PC-3 (cell line): ENCODE measurements at regions not wholly inside any gene's neighbourhood (a gene's known extent, or its start where the extent isn't known, plus 50 kb on each side); places are given as distances from the start of the nearest gene placed in this dataset.

Source experiments
- ATAC-seq: fragments of 200-7000 bp; cut with Tn5 transposase; 2 replicates; pipeline ENCODE4 v1.9.1; 2020; ENCODE audit warnings: mild to moderate bottlenecking, moderate library complexity
- BruUV-seq: library from RNA; stranded (reverse); fragments of 400-500 nt; replicated peaks from 2 replicates; lab custom pipeline; 2021; lab: Mats Ljungman, UMichigan
- CTCF ChIA-PET: fragments of 300-600 bp; sonication (Branson Sonifier 250); formaldehyde crosslinking; loops from one replicate; lab custom pipeline; 2022; ENCODE audit warnings: antibody characterized with exemption; lab: Charles Lee
- POLR2A ChIA-PET: fragments of 300-600 bp; sonication (Branson Sonifier 250); formaldehyde crosslinking; loops from one replicate; lab custom pipeline; 2022; ENCODE audit warnings: antibody characterized with exemption; ENCODE audit not compliant: unreplicated experiment; lab: Charles Lee
- DNase-seq: peaks from one replicate; pipeline ENCODE4 v3.0.0-alpha.2; 2015
- H2AFZ ChIP-seq: fragments of 300-600 bp; sonication (generic); 2 replicates; pipeline ENCODE4 v1.6.0; 2016; ENCODE audit warnings: antibody characterized with exemption, low read length
- H3F3A ChIP-seq: fragments of 300-600 bp; sonication (generic); one replicate; pipeline ENCODE4 v1.6.0; 2017; ENCODE audit warnings: antibody characterized with exemption, low read length, control low read depth, mild to moderate bottlenecking; ENCODE audit not compliant: unreplicated experiment
- H3K27ac ChIP-seq: fragments of 300-600 bp; sonication (generic); 2 replicates; pipeline ENCODE4 v1.5.1; 2016; ENCODE audit warnings: mild to moderate bottlenecking, low read length
- H3K27me3 ChIP-seq: fragments of 300-600 bp; sonication (generic); 2 replicates; pipeline ENCODE4 v1.6.1; 2016; ENCODE audit warnings: low read length, mixed read lengths
- H3K36me3 ChIP-seq: fragments of 300-600 bp; sonication (generic); 2 replicates; pipeline ENCODE4 v1.6.1; 2016; ENCODE audit warnings: low read depth, mixed run types, low read length, mixed read lengths
- H3K4me1 ChIP-seq: fragments of 300-600 bp; sonication (generic); 2 replicates; pipeline ENCODE4 v1.5.1; 2016; ENCODE audit warnings: low read length; ENCODE audit not compliant: insufficient read depth
- H3K4me2 ChIP-seq: fragments of 300-600 bp; sonication (generic); 2 replicates; pipeline ENCODE4 v1.6.0; 2016; ENCODE audit warnings: low read length
- H3K4me3 ChIP-seq: fragments of 300-600 bp; sonication (generic); 2 replicates; pipeline ENCODE4 v1.5.1; 2016; ENCODE audit warnings: mild to moderate bottlenecking, low read length, mixed read lengths
- H3K79me2 ChIP-seq: fragments of 300-600 bp; sonication (generic); 2 replicates; pipeline ENCODE4 v1.6.1; 2017; ENCODE audit warnings: low read length, mixed read lengths
- H3K9ac ChIP-seq: fragments of 300-600 bp; sonication (generic); 2 replicates; pipeline ENCODE4 v1.6.0; 2016; ENCODE audit warnings: mild to moderate bottlenecking, low read length
- H3K9me2 ChIP-seq: fragments of 300-600 bp; sonication (generic); replicated peaks from 2 replicates; pipeline ENCODE4 v1.6.1; 2016; ENCODE audit warnings: mixed run types, low read length, mixed read lengths
- H3K9me3 ChIP-seq: fragments of 300-600 bp; sonication (generic); 2 replicates; pipeline ENCODE4 v1.6.1; 2016; ENCODE audit warnings: low read length, mixed read lengths
- H4K20me1 ChIP-seq: fragments of 300-600 bp; sonication (generic); 2 replicates; pipeline ENCODE4 v1.6.1; 2016; ENCODE audit warnings: low read length, mixed read lengths
- EZH2 ChIP-seq: fragments of 300-600 bp; sonication (generic); IDR thresholded peaks from one replicate; pipeline ENCODE4 v1.6.1; 2017; ENCODE audit warnings: antibody characterized with exemption, mild to moderate bottlenecking, low read length; ENCODE audit not compliant: unreplicated experiment
- EZH2phosphoT487 ChIP-seq: fragments of 300-600 bp; sonication (generic); IDR thresholded peaks from 2 replicates; pipeline ENCODE4 v1.6.1; 2018; ENCODE audit warnings: mild to moderate bottlenecking, antibody characterized with exemption, low read length, borderline replicate concordance
- intact Hi-C: fragments of 100-400 bp; cut with micrococcal nuclease; formaldehyde crosslinking; loops from 2 replicates; pipeline ENCODE4 v1.9.0; 2023
- TF ChIP-seq, protein P1 (sequence below): fragments of 300-600 bp; sonication (generic); conservative IDR thresholded peaks from 2 replicates; pipeline ENCODE4 v1.5.1; 2017; ENCODE audit warnings: antibody characterized with exemption, low read depth, mild to moderate bottlenecking, low read length

DNA sequence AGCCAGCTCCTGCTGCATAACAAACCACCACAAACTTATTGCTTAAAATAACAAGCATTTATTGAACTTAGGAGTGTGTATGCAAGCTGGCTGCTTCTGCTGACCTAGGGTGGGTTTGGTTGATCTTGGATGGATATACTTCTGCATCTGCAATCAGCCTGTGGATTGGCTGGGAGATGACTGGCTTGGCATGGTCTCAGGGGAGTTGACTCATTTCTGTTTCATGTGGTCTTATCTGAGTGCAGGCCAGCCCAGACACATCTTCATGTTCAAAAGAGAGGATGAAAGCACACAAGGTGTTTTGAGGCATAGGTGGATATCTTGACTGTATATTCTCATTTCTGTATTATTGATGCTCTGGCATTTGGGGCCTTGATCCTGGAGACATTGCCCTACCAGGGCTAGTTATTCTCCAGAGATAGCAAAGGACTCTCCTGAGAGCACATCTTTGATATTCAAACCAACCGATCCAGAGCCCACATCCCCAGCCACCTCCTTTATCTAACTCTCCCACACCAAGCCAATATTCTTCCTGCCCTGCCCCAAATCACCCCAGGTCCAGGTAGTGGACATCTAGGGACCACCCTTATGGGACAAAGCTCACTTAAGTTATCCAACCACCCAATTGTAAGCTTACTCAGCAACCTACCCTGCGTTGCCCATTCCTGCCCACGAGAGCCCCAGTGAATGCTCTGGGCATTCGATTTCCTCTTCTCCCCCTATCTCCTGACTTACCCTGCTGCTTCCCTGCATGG, 350.8 kb downstream of the PTPRU start:
- no TSS peak for BruUV-seq
- intact Hi-C loops, result no loop called here
- Histone ChIP-seq H2AFZ (no peak overlapping the region), H3K4me1 (peaks cover 28% of the 10 kb centered on the region), H3K9ac (no peak overlapping the region), H3F3A (no peaks in the 10 kb centered on the region), H3K9me2 (no peaks in the 10 kb centered on the region), H3K4me2 (no peak overlapping the region), H3K27ac (no peak overlapping the region), H3K79me2 (no peaks in the 10 kb centered on the region), H4K20me1 (no peaks in the 10 kb centered on the region), H3K4me3 (no peak overlapping the region), H3K36me3 (no peaks in the 10 kb centered on the region), H3K27me3 (no peaks in the 10 kb centered on the region), H3K9me3 (no peaks in the 10 kb centered on the region)
- ChIA-PET POLR2A (no interaction called here), CTCF (no interaction called here)
- ATAC-seq, result no peak
- TF ChIP-seq, protein P1, sequence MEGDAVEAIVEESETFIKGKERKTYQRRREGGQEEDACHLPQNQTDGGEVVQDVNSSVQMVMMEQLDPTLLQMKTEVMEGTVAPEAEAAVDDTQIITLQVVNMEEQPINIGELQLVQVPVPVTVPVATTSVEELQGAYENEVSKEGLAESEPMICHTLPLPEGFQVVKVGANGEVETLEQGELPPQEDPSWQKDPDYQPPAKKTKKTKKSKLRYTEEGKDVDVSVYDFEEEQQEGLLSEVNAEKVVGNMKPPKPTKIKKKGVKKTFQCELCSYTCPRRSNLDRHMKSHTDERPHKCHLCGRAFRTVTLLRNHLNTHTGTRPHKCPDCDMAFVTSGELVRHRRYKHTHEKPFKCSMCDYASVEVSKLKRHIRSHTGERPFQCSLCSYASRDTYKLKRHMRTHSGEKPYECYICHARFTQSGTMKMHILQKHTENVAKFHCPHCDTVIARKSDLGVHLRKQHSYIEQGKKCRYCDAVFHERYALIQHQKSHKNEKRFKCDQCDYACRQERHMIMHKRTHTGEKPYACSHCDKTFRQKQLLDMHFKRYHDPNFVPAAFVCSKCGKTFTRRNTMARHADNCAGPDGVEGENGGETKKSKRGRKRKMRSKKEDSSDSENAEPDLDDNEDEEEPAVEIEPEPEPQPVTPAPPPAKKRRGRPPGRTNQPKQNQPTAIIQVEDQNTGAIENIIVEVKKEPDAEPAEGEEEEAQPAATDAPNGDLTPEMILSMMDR, result no peak
- TF ChIP-seq EZH2 (no peak), EZH2phosphoT487 (no peak)
- DNase-seq, result peak; percentile 50

DNA sequence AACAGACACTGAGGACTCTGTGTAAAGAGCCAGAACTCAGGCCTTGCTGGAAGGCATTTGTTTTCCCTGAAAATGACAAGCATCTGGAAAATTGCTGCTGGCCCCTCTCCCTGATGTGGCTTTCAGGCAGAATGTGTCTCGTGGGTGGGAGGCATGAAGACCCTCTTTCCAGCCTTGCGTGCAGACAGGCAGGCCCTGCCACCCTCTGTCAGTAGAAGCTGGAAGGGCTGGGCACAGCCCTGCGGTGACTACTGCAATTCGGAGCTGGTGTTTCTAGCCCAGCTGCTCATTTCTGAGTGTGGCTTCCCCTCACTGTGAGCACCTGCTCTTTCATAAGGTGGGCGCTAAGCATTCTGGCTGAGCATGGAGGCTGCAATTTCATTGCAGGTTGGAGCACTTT, 349.9 kb downstream of the PTPRU start:
- Histone ChIP-seq H3K9me2 (no peaks in the 10 kb centered on the region), H3K27me3 (no peaks in the 10 kb centered on the region), H2AFZ (no peak overlapping the region), H3K4me1 (peaks cover 18% of the 10 kb centered on the region), H3K79me2 (no peaks in the 10 kb centered on the region), H3K4me2 (no peak overlapping the region), H3K36me3 (no peaks in the 10 kb centered on the region), H3K4me3 (no peak overlapping the region), H3F3A (no peaks in the 10 kb centered on the region), H4K20me1 (no peaks in the 10 kb centered on the region), H3K27ac (no peak overlapping the region), H3K9ac (no peak overlapping the region), H3K9me3 (no peaks in the 10 kb centered on the region)
- no peak for ATAC-seq
- CTCF ChIA-PET, result no interaction called here
- POLR2A ChIA-PET, result no interaction called here
- intact Hi-C loops, result no loop called here
- no peak for TF ChIP-seq EZH2
- TF ChIP-seq, protein P1, result no peak
- no peak for TF ChIP-seq EZH2phosphoT487
- BruUV-seq, result no TSS peak
- no peak for DNase-seq

DNA sequence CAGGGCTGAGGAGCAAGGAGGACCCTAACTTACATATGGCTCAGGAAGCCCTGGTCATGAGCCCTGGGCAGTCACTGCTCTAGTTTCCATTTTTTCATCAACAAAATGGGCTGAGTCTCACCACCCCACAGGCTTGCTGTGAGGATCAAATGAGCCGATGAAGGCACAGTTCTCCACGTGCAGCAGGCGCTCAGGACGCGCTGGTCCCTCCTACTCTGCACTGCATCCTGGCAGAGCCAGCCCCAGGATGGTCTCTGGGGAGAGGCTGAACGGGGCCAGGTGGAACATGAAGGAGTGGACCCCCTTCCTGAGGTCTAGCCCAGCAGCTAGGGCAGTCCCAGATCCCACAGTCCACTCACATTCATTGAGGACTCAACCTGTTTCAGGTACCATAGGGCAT, 349.3 kb downstream of the PTPRU start:
- H3K9me3 ChIP-seq, result no peaks in the 10 kb centered on the region
- H3K4me2 ChIP-seq, result no peak overlapping the region
- H3K9ac ChIP-seq, result no peak overlapping the region
- CTCF ChIA-PET, result no interaction called here
- no TSS peak for BruUV-seq
- ATAC-seq (no peak), DNase-seq (no peak)
- no peaks in the 10 kb centered on the region for H3K27me3 ChIP-seq
- peaks cover 15% of the 10 kb centered on the region for H3K4me1 ChIP-seq
- TF ChIP-seq, protein P1, result no peak
- TF ChIP-seq EZH2phosphoT487 (no peak), EZH2 (no peak)
- no peak overlapping the region for H2AFZ ChIP-seq
- intact Hi-C loops, result no loop called here
- H3K9me2 ChIP-seq, result no peaks in the 10 kb centered on the region
- no peaks in the 10 kb centered on the region for H3K36me3 ChIP-seq
- H3K27ac ChIP-seq, result no peak overlapping the region
- H3K79me2 ChIP-seq, result no peaks in the 10 kb centered on the region
- no peaks in the 10 kb centered on the region for H4K20me1 ChIP-seq
- no peaks in the 10 kb centered on the region for H3F3A ChIP-seq
- POLR2A ChIA-PET, result no interaction called here
- no peak overlapping the region for H3K4me3 ChIP-seq
